ENCODE measurements at regions not wholly inside any gene's neighbourhood (a gene's known extent, or its start where the extent isn't known, plus 50 kb on each side); places are given as distances from the start of the nearest gene placed in this dataset.

DNA sequence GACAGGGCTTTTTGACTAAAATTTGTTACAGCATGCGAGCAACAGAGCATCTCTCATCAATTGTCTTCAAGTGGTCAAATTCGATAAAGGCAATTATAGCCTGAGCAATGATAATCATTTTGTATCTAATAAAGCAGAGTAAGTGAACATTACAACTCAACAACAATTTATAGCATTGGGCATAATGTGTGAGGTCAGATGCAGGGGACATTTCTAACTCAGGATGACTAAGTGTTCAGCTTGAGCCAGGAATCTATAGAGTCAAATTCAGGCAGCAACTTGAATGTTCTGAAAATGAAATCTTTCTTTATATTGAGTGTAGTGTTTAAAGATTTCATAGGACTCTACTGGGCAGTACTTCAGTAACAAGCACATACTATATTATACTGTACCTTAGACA, 1226.0 kb downstream of the ZPLD1 start:
- TF ChIP-seq POLR2A (IDR thresholded peaks at IDR 0.05; ENCODE audit: low read length): no peak
- TF ChIP-seq GATA1 (IDR thresholded peaks at IDR 0.05; ENCODE audit: low read depth, low read length): no peak
- no peak for DNase-seq

DNA sequence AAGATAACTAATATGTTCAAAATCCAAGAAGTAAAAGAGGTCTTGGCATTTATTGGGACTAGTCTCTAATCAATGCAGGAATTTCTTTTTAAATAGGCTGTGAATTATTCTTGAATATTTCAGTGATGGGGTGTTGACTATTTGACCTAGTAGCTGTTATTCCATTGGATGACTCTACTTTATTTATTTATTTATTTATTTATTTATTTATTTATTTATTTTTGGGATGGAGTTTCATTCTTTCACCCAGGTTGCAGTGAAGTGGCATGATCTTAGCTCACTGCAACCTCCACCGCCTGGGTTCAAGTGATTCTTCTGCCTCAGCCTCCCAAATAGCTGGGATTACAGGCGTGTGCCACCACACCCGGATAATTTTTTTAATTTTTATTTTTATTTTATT, 1227.8 kb downstream of the ZPLD1 start:
- TF ChIP-seq POLR2A (IDR thresholded peaks at IDR 0.05; ENCODE audit: low read length): no peak
- no peak for TF ChIP-seq GATA1 (IDR thresholded peaks at IDR 0.05; ENCODE audit: low read depth, low read length)
- DNase-seq: no peak

DNA sequence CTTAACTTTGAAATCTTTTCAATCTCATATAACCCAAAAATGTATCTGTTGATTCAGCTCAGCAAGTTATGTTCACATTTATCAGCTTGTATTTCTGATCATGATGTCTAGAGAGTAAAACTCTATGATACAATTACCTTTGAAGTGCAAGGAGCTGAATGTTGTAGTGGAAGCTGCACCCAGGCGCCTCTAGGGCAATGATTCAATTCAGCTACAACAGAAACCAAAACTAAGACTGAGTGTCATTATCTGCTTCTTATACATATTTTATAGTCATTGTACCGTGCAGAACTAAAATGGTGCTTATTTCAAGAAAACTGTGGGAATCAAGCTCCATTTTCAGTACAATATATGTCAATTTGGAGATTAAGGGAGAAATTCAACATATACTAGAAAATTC, 1237.5 kb downstream of the ZPLD1 start:
- TF ChIP-seq POLR2A (IDR thresholded peaks at IDR 0.05; ENCODE audit: low read length): no peak
- TF ChIP-seq GATA1 (IDR thresholded peaks at IDR 0.05; ENCODE audit: low read depth, low read length): no peak
- DNase-seq: no peak

DNA sequence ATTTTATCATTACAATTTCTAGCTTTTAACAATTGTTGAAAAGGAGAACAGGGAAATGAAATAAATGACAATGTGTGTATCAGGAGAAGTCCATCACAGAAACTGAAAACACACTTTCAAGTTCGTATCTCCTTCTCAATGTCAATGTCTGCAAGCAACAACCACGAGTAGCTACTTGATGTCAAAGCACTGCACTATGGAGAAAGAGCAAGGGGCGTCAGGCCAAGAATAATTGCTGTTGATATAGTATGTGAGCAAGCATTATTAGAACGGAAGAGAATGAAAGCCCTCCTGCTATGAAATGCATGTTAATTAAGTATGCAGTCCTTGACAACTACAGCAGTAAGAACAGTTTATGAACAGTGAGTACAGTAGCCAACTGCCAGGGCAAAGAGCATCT, 1250.1 kb downstream of the ZPLD1 start:
- DNase-seq: no peak
- TF ChIP-seq GATA1 (IDR thresholded peaks at IDR 0.05; ENCODE audit: low read depth, low read length) (no peak), POLR2A (IDR thresholded peaks at IDR 0.05; ENCODE audit: low read length) (no peak)

DNA sequence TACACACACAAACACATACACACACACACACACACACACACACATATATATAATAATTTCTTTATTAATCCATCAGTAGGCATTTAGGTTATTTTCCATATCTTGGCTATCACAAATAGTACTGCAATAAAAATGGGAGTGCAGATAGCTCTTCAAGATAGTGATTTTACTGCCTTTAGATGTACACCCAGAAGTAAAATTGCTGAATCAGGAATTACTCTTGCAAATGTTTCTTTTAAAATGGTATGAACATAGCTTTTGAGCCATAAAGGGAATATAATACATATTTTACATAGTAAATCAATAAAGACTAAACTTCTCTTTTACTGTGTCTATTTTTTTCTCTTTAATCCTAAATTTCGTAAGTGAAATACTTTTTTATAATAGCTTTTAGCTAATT, 1251.1 kb downstream of the ZPLD1 start:
- TF ChIP-seq GATA1 (IDR thresholded peaks at IDR 0.05; ENCODE audit: low read depth, low read length) (no peak), POLR2A (IDR thresholded peaks at IDR 0.05; ENCODE audit: low read length) (no peak)
- DNase-seq: no peak

DNA sequence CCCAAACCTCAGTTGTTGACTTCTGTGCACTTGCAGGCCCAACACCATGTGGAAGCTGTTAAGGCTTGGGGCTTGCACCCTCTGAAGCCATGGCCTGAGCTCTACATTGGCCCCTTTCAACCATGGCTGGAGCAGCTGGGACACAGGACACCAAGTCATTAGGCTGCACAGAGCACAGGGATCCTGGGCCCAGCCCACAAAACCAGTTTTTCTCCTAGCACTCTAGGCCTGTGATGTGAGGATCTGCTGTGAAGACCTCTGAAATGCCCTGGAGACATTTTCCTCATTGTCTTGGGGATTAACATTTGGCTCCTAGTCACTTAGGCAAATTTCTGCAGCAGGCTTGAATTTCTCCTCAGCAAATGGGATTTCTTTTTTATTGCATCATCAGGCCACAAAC, 1255.7 kb downstream of the ZPLD1 start:
- TF ChIP-seq GATA1 (IDR thresholded peaks at IDR 0.05; ENCODE audit: low read depth, low read length): no peak
- TF ChIP-seq POLR2A (IDR thresholded peaks at IDR 0.05; ENCODE audit: low read length): no peak
- no peak for DNase-seq

DNA sequence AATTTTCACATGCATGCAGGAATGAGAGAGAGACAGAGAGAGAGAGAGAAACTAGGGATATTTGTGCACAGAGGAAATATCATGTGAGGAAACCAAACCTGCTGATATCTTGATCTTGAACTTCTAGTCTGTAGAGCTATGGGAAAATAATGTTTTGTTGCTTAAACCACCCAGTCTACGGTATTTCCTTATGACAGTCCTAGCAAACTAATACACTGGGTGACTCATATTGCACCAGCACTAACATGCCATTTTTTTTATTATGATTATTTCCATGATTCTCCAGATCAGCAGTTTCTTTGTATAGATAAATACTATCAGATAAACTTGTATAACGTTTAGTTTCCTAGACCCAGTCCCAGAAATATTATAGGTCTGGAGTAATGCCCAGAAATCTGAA, 1259.0 kb downstream of the ZPLD1 start:
- TF ChIP-seq GATA1 (IDR thresholded peaks at IDR 0.05; ENCODE audit: low read depth, low read length) (no peak), POLR2A (IDR thresholded peaks at IDR 0.05; ENCODE audit: low read length) (no peak)
- DNase-seq: no peak

DNA sequence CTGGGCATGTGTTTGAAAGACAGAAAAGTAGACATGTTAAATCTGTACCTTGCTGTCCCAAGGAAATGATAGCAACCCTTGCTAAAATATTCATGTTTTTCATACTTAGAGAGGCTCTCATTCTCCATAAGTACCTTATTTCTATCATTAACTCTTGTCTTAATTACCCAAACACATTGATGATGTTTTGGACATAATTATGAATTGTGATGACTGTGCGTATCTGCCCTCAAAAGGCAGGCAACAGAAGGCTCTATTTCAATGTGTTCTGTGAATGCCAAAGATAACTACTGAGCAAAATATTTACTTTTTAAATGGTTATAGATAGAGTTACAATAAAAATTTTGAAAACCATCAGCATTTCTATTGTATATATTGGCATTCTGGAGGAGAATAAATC, 1263.8 kb downstream of the ZPLD1 start:
- DNase-seq: no peak
- TF ChIP-seq GATA1 (IDR thresholded peaks at IDR 0.05; ENCODE audit: low read depth, low read length) (no peak), POLR2A (IDR thresholded peaks at IDR 0.05; ENCODE audit: low read length) (no peak)

DNA sequence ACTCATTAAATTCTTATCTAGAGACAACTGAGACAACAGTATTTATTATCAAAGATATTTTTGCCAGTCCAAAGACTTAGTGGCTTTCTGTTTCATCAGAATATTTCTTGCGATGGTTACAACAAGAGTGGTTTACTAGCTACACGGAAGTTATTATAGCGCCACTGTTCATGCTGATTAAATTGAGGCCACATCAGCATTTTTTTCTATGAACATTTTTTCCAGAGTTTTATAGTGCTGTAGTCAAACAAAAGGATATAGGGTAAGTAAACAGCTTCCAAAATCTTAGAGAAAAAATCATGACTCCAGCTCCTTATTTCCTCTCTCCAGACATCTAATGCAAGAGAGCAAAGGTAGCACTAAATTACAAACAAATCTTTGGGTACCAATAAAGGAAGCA, 1264.4 kb downstream of the ZPLD1 start:
- no peak for DNase-seq
- TF ChIP-seq POLR2A (IDR thresholded peaks at IDR 0.05; ENCODE audit: low read length) (no peak), GATA1 (IDR thresholded peaks at IDR 0.05; ENCODE audit: low read depth, low read length) (no peak)

DNA sequence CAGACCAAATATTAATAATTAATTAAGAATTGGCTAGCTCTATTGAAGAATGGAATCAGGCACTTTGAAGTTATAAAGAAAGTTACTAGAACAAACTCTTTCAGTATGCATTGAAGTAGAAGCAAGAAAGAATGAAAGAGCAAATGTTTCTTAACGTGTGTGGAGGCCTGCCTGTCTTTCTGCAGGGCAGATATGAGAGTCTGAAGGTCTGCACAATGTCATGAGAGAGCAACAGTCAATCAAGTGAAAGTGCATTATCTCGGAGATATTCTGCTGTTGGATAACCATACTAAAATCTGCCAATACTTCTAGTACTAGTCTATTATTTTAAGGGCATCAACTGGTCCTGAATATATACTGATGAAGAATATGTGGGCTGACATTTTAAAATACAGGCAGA, 1270.8 kb downstream of the ZPLD1 start:
- no peak for DNase-seq
- TF ChIP-seq POLR2A (IDR thresholded peaks at IDR 0.05; ENCODE audit: low read length): no peak
- no peak for TF ChIP-seq GATA1 (IDR thresholded peaks at IDR 0.05; ENCODE audit: low read depth, low read length)

DNA sequence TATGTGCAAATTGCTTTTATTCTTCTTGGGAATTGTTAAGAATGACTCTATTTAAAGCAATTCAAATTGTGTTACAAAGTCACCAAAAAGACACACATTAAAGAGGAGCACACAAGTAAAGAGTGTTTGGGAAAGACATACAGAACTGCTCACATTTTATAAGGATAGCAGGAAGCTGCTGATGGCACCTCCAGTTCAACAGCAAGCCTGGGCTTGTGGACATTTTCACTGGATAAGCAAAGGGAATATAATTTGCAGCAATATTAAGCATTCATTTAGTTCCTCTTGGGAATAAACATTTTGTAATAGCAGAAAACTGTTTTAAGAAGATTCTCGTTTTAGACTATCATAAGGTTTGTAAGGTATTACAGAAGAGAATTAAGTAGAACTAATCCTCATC, 1271.9 kb downstream of the ZPLD1 start:
- TF ChIP-seq POLR2A (IDR thresholded peaks at IDR 0.05; ENCODE audit: low read length) (no peak), GATA1 (IDR thresholded peaks at IDR 0.05; ENCODE audit: low read depth, low read length) (no peak)
- DNase-seq: no peak

DNA sequence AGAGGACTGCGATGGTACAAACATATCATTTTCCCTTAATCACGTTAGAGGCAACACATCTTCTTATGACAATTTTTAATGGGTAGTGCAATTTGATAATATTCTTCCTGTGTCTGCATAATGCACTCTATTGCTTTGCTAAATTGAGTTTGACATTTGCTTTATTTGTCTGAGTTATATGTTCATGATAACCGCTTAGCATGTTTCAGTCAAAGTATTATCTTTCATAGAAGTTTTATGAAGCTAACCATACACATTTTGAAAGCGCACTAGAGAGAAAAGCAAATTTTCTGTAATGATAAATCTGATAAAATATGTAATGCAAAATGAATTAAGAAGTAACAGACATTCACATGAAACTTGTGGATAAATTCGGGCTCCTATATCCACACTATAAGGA, 1276.9 kb downstream of the ZPLD1 start:
- no peak for DNase-seq
- TF ChIP-seq GATA1 (IDR thresholded peaks at IDR 0.05; ENCODE audit: low read depth, low read length) (no peak), POLR2A (IDR thresholded peaks at IDR 0.05; ENCODE audit: low read length) (no peak)

DNA sequence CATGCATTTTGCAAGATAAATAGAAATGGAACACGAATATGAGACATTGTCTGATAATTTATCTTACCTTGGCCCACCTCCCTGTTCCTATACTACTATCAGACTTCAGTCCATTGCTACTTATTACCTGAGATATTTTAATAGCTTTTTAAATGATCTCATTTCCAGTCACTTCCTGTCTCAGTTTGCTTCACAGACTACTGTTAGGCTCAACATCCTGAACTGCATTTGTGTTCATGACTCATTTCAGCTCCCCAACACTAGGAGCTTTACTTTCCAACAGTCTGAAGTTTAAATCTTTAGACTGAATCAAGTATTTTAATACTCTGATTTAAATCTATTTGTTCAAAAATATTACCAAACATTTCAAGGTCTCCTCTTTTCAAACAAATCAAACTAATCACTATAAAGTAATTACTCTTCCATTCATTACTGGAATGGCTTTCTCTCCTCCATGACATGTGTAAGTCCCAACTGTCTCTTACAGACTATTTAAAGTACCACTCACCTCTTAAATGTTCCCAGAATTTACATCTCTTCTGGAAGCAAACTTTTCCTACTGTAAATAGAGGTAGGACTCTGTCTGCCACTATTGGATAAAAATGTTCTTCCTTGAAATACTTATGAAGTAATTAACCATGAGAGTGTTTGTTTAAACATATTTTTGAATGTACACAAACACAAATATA, 1277.6 kb downstream of the ZPLD1 start:
- TF ChIP-seq POLR2A (IDR thresholded peaks at IDR 0.05; ENCODE audit: low read length): no peak
- no peak for DNase-seq

DNA sequence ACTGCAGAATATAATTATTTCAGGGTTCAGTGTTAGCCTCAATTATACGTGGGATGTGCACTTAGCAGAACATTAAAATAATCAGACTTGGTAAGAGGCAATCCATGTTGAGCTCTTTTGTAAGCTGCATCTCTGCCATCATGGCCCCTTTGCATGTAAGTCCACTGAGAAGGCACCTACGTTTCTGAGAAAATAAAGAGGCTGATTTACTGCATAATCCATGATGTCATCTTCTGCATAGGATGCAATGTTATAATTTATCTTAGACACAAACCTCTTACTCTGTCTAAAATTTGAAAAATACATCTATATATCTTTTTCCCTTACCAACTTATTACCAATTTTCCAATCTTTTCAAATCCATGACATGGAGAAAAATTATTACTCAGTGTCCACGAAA, 1294.7 kb downstream of the ZPLD1 start:
- no peak for DNase-seq
- TF ChIP-seq POLR2A (IDR thresholded peaks at IDR 0.05; ENCODE audit: low read length) (no peak), GATA1 (IDR thresholded peaks at IDR 0.05; ENCODE audit: low read depth, low read length) (no peak)

DNA sequence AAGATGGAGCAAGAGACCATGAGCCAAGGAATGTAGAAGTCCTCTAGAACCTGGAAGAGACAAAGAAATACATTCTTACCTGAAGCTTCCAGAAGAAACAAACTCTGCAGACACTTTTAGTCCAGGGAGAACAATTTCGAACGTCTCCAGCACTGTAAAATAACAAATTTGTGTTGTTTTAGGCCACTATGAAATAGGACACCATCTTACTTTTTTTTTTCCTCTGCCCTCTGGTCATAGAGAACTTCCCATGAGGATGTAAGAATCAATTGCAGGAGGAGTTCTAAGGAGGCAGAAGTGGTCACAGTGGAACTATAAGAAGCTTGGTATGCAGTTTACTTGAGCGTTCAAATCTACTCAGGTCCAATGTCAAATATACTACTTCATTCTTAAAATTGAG, 1295.9 kb downstream of the ZPLD1 start:
- TF ChIP-seq GATA1 (IDR thresholded peaks at IDR 0.05; ENCODE audit: low read depth, low read length) (no peak), POLR2A (IDR thresholded peaks at IDR 0.05; ENCODE audit: low read length) (no peak)
- no peak for DNase-seq

DNA sequence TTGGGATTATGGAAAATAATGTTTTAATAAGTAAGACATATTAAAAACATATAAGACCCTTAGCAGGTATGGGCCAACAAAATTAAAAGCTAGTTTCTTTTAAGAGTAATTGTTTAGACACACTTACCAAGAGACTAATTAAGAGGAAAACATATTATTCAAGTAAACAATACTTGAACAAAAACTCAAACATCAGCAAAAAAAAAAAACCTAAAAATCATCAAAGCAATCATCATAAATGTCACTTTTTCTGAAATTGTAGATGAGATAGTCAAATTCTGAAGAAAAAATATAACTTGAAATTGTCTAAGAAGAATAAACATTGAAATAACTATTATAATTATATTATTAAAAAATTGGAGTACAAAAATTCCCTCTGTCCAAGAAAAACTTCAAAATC, 1318.2 kb downstream of the ZPLD1 start:
- DNase-seq: no peak
- TF ChIP-seq POLR2A (IDR thresholded peaks at IDR 0.05; ENCODE audit: low read length) (no peak), GATA1 (IDR thresholded peaks at IDR 0.05; ENCODE audit: low read depth, low read length) (no peak)
